GM20000 (cell line): ENCODE measurements at regions not wholly inside any gene's neighbourhood (a gene's known extent, or its start where the extent isn't known, plus 50 kb on each side); places are given as distances from the start of the nearest gene placed in this dataset.

ENCODE experiments used
- DNase-seq: peaks from one replicate; pipeline ENCODE4 v3.0.0; 2012; ENCODE audit warnings: low spot score
- TF ChIP-seq, protein P1 (sequence below): IDR thresholded peaks from 2 replicates; pipeline ENCODE4 v1.5.1; 2012; ENCODE audit warnings: mild to moderate bottlenecking, control low read depth; ENCODE audit errors: extremely low read depth, missing control alignments

DNA sequence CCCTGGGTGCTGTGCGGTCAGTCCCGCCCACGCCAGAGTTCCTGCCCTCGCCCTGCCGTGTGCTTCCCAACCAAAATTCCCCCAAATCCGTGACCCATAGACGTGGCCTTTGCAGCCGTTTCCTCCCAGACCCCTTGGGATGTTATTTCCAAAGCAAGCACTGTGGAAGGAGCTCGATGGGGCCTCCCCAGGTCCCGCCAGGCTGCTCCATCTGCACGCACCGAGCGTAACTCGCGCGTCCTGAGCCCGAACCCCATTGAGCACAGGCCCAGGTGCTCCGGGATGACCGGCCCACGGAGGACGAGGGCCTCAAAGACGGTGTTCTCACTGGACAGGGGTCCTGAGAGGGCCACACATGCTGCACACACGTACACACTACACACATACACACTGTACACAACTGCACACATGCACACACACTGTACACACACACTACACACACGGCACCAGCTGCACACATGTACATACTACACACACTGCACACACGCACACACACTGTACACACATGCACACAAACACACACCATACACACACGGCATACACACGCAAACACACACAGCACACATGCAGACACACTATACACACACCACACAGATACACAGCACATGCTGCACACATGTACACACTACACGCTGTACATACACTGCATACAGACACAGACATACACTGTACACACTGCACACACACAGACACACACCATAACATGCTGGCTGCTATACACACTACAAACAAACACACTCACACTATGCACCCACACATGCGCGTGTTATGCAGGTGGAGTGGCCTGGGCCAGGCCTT is 431.2 kb upstream of the SALL3 start:
- TF ChIP-seq, protein P1, sequence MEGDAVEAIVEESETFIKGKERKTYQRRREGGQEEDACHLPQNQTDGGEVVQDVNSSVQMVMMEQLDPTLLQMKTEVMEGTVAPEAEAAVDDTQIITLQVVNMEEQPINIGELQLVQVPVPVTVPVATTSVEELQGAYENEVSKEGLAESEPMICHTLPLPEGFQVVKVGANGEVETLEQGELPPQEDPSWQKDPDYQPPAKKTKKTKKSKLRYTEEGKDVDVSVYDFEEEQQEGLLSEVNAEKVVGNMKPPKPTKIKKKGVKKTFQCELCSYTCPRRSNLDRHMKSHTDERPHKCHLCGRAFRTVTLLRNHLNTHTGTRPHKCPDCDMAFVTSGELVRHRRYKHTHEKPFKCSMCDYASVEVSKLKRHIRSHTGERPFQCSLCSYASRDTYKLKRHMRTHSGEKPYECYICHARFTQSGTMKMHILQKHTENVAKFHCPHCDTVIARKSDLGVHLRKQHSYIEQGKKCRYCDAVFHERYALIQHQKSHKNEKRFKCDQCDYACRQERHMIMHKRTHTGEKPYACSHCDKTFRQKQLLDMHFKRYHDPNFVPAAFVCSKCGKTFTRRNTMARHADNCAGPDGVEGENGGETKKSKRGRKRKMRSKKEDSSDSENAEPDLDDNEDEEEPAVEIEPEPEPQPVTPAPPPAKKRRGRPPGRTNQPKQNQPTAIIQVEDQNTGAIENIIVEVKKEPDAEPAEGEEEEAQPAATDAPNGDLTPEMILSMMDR, result no peak
- DNase-seq, result no peak

DNA sequence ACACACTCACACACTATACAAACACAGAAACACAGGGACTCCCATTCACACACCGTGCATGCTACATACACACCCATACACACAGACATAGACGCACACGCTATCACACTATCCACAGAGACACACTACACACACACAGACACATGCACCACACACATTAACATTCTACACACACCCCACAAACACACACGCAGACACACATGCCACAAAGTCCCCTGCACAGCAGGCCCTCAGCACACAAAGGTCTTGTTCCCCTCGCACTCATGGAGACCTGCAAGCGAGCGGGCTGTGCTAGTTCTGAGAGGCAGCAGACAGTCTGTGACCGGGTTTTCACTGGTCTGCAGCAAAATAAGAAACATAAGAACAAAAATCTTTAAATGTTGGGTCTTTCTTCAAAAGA is 429.6 kb upstream of the SALL3 start:
- no peak for DNase-seq
- TF ChIP-seq, protein P1, result no peak

DNA sequence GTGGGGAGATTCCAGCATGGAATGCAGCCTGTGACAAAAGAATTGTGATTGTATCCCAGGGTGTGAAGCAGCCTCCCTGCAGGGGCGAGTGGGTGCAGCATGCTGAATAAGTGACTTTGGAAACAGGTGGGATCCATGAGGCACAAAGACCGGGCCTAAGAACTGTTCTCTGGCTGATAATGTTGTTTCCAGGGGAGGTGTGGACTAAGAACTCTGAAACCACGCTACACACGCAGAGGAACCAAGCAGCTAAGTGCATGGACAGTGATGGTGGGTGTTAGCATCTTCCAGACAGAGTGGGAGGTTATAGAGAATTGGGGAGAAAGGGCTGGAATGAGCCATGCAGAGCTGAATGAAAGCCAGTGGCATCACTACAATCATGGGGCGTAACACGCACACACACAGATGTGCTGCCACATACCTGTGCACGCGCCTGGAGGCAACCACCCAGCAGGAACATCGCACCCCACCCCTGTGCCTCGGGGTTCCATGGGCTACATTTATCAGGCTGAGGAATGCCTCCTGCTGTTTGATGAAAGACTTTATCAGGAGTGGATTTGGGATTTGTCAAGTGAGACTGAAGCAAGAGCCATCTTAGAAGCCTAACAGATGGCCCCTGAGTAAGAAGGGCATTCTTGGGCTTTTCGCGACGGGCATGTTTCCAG is 424.5 kb upstream of the SALL3 start:
- DNase-seq, result no peak
- TF ChIP-seq, protein P1, result no peak

DNA sequence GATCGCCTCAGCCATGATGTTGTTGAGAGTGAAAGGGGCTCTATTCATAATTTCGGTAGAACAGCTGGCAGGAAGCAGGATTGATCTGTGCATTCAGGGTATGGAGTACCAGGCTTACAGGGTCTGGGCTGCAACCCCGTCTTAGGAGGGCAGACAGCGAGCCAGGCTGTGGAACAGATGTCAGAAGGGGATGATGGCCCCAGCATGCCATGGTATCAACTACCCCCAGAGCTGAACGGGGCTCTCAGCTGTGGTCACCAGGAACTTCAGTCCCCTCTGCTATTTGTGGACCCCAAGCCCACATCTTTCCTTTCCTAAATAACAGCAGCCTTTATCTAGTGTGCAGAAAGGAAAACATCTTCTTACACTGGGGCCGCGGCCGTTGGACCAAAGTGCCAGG is 422.2 kb upstream of the SALL3 start:
- no peak for DNase-seq
- TF ChIP-seq, protein P1, result no peak

DNA sequence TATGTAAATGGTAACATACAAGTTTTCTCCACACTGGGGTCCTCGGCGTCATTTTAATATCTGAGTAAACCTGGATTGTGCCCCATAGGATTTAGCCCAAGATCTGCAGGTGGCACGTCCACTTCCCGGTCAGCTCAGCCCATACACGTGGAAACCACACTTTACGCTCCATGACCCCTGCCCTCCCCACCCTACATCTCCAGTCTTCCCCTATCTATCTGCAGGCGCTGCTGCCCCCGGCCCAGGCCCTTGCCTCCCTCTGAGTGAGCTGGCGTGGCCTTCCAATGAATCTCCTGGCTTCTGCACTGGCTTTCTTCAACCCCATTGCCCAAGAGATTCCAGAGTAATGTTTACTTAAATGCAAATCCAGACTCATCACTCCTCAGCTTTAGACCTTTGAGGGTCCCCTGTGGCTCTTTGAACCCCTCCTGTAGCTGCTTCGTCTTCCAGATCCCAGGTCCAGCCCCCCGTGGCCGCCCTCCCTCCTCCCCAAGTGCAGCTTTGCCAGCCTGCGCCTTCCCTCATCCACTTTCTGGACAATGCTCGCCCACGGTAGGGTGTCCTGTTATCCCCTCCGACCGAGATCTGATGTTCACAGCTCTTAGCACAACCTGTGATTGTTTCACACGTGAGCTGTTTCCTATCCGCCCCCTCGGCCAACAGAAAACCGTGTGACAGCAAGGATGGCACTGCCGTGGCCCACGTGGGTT is 421.4 kb upstream of the SALL3 start:
- no peak for DNase-seq
- TF ChIP-seq, protein P1, result no peak

DNA sequence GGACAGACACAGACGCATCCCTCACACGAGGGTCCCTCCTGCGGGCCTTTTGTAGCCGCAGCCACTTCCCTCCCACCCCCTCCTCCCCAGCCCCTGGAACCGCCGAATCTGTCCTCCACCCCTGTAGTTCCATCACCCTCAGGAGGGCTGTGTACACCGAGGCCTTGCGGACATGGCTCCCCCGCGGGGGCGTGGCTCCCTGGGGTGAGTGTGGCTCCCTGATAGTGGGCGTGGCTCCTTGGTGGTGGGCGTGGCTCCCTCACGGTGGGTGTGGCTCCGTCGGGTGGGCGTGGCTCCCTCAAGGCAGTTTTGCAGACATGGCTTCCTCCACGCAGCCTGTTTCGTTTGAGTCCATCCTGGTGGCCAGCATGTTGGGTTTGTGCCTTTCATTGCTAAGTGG is 420.7 kb upstream of the SALL3 start:
- no peak for DNase-seq
- TF ChIP-seq, protein P1, result no peak

DNA sequence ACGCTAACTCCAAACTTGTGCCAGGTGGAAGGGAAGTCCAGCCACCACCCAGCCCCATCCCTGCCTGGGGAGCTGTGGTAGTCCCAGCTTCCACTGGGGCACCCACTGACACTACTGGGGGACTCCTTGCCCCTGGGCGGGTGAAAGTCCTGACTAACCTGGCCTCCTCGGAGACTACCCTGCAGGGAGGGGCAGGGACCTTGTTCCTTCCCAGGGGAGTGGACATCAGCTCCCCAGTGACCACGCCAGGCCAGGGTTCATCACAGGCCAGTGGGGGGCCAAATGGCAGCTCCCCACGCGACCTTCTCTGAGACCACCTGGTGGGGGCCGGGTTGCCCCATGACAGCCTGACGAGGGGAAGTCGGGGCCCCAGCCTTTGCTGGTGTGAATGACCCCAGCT is 420.0 kb upstream of the SALL3 start:
- TF ChIP-seq, protein P1, result no peak
- no peak for DNase-seq
